Hematopoietic multipotent progenitor cell treated with erythropoietin and hydrocortisone succinate and interleukin-3 and kit ligand, for 4 days (in vitro differentiated cells): ENCODE measurements at regions not wholly inside any gene's neighbourhood (a gene's known extent, or its start where the extent isn't known, plus 50 kb on each side); places are given as distances from the start of the nearest gene placed in this dataset.

Experiments used
- DNase-seq: peaks from one replicate; pipeline ENCODE4 v3.0.0-alpha.2; 2015

- no peak for DNase-seq
Observed at GRCh38 chr9:13378154-13378553, 98.7 kb upstream of the MPDZ start.

- no peak for DNase-seq
Observed at GRCh38 chr9:13377171-13377925, 97.9 kb upstream of the MPDZ start.

- DNase-seq, result no peak
Observed at GRCh38 chr9:13372510-13372909, 93.0 kb upstream of the MPDZ start.

- no peak for DNase-seq
Observed at GRCh38 chr9:13369431-13369830, 89.9 kb upstream of the MPDZ start.

GRCh38 chr9:13367784-13368183, 88.3 kb upstream of the MPDZ start:
- no peak for DNase-seq

GRCh38 chr9:13364271-13365000, 84.9 kb upstream of the MPDZ start:
- DNase-seq, result no peak

GRCh38 chr9:13361076-13361475, 81.6 kb upstream of the MPDZ start:
- no peak for DNase-seq

- no peak for DNase-seq
Observed at GRCh38 chr9:13360188-13360587, 80.7 kb upstream of the MPDZ start.

- no peak for DNase-seq
Observed at GRCh38 chr9:13358128-13358527, 78.6 kb upstream of the MPDZ start.

GRCh38 chr9:13354733-13355132, 75.2 kb upstream of the MPDZ start:
- DNase-seq, result no peak

- no peak for DNase-seq
Observed at GRCh38 chr9:13352451-13352979, 73.0 kb upstream of the MPDZ start.

- peak; percentile 66 for DNase-seq
Observed at GRCh38 chr9:13351778-13352386, 72.4 kb upstream of the MPDZ start.

GRCh38 chr9:13332571-13332970, 53.1 kb upstream of the MPDZ start:
- no peak for DNase-seq

- no peak for DNase-seq
Observed at GRCh38 chr9:13331320-13331719, 51.8 kb upstream of the MPDZ start.

GRCh38 chr9:13330396-13331004, 51.0 kb upstream of the MPDZ start:
- no peak for DNase-seq
